GM13976 (cell line): ENCODE measurements at regions not wholly inside any gene's neighbourhood (a gene's known extent, or its start where the extent isn't known, plus 50 kb on each side); places are given as distances from the start of the nearest gene placed in this dataset.
"Not testable (repeated sequence)": the region's sequence is repeated elsewhere in the genome, so short reads cannot be mapped to it uniquely, and the experiment has no call there.

Experiments used
- DNase-seq: peaks from one replicate; pipeline ENCODE4 v3.0.0; 2012; ENCODE audit warnings: low spot score
- in situ Hi-C: fragments of 300-500 bp; cut with MboI; formaldehyde crosslinking; loops from one replicate; pipeline ENCODE4 v1.12.0; 2022; ENCODE audit warnings: low sequenced_read_pairs, mixed read lengths, inconsistent platforms; ENCODE audit not compliant: unreplicated experiment
- TF ChIP-seq, protein P1 (sequence below): IDR thresholded peaks from 2 replicates; pipeline ENCODE4 v1.5.1; 2012; ENCODE audit warnings: borderline replicate concordance, mild to moderate bottlenecking; ENCODE audit not compliant: insufficient read depth; ENCODE audit errors: extremely low read depth, missing control alignments, control extremely low read depth

DNA sequence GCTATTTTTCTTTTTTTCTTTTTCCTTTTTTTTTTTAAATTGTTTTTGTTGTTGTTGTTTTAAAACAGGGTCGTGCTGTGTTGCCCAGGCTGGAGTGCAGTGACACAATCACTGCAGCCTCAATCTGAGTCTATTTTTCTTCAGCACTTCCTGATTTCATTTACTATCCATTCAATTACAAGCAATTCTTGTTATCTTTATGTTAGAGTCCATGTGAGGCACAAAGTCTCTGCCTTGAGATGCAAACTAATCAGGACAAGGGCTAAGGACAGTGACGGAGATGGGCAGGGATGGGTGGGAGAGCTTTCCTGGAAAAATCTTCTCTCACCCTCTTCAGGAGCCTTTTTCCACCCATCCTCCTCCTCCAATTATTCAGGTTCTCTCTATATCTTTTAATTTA is 157.3 kb upstream of the AUTS2 start:
- no peak for DNase-seq
- in situ Hi-C loops: no loop called here
- TF ChIP-seq, protein P1, sequence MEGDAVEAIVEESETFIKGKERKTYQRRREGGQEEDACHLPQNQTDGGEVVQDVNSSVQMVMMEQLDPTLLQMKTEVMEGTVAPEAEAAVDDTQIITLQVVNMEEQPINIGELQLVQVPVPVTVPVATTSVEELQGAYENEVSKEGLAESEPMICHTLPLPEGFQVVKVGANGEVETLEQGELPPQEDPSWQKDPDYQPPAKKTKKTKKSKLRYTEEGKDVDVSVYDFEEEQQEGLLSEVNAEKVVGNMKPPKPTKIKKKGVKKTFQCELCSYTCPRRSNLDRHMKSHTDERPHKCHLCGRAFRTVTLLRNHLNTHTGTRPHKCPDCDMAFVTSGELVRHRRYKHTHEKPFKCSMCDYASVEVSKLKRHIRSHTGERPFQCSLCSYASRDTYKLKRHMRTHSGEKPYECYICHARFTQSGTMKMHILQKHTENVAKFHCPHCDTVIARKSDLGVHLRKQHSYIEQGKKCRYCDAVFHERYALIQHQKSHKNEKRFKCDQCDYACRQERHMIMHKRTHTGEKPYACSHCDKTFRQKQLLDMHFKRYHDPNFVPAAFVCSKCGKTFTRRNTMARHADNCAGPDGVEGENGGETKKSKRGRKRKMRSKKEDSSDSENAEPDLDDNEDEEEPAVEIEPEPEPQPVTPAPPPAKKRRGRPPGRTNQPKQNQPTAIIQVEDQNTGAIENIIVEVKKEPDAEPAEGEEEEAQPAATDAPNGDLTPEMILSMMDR: no peak

DNA sequence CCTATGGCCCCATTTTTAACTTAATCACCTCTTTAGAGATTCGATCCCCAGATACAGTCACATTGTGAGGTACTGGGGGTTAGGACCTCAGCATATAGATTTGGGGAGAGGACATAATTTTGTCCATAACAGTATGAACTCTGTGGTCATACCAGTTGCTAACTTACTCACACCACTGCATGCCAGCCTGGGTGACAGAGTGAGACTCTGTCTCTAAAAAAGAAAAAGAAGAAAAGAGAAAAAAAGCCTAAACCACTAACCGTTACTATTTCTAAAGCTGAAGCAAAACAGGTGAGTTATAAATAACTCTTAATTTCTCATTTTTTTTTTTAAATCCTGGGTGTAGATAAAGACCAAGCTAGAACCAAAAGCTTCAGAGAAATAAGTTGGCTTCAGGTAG is 155.1 kb upstream of the AUTS2 start:
- in situ Hi-C loops: no loop called here
- TF ChIP-seq, protein P1: no peak
- DNase-seq: no peak

DNA sequence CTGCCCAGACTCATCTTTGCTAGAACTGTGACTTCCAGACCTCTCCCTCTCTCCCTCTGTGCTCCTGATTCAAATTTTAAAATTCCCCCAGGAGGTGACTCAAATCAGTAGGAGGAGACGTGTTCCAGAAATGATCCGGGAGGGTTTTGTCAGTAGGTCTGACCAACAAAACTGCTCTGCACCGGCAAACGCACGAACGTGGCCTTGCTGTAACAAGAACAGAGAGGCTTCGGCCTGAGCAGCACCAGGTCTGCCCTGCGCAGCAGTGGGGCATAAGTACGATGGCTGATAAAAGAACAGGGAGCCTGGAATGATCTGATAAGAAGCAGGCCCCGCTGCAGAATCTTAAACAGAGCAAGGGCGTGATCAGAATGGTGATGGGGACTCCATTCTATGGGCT is 152.7 kb upstream of the AUTS2 start:
- TF ChIP-seq, protein P1: no peak
- DNase-seq: no peak
- in situ Hi-C loops: no loop called here

DNA sequence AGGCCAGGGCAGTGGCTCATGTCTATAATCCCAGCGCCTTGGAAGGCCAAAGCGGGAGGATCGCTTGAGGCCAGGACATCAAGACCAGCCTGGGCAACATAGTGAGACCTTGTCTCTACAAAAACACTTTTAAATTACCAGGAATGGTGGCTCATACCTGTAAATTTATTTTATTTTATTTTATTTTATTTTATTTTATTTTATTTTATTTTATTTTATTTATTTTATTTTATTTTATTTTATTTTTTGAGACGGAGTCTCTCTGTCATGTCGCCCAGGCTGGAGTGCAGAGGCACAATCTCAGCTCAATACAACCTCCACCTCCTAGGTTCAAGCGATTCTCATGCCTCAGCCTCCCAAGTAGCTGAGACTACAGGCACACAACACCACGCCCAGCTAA is 152.1 kb upstream of the AUTS2 start:
- in situ Hi-C loops, DNase-seq: not testable (repeated sequence)

DNA sequence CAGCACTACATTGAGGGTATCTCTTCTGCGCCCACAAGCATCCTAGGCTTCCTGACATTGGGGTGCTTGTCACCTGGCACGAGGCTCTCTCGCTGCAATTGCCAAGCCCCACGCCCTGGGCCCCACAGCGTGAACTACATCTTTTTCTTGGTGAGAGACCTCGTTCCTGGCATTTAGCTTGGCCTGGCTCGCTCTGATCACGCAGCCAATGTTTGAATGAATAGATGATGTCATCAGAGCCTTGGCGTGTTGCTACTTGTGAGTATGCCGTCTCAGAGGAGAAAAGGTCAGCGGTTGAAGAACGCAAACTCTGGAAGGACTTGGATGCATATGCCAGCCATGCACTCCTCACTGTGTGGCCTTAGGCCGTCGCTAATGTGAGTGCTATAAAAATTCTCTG is 150.2 kb upstream of the AUTS2 start:
- TF ChIP-seq, protein P1: no peak
- in situ Hi-C loops: no loop called here
- no peak for DNase-seq

DNA sequence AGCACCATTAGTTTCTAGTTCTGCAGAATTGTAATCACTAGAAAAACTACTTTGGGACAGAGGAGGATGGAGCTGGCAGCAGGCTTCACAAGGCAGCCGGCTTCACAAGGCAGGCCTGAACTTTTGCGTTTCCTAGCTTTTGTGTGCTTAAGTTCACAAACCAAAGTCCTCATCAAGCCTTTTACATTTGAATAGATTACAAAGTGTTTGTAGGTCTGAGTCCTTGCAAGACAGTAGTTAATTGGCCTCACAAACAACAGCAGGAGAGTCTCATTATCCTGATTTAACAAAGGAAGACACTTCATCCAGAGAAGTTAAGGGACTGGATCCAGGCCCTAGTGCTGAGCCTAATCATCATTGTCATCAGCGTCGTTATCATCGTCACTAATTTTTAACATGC is 147.8 kb upstream of the AUTS2 start:
- DNase-seq: no peak
- TF ChIP-seq, protein P1: no peak
- in situ Hi-C loops: no loop called here

DNA sequence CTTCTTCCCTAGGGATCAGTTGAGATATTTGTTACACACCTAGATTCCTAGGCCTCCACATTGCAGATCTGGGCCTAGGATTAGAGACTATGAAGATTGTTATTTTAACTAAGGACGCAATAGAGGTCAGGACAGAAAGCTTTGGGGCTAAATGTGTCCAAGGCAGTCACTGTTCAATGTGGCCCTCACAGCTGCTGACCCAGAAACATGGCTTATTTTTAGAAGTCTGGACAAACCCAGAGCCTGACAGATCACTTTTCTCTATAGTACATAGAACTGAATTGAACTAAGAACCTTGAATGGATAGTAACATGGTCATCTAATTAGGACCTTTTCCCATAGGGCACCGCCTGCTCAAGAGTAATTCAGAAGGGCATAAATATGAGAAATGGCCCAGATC is 146.6 kb upstream of the AUTS2 start:
- TF ChIP-seq, protein P1: no peak
- no peak for DNase-seq
- in situ Hi-C loops: no loop called here
